Right lobe of liver (tissue), 4 donors: ENCODE measurements at regions not wholly inside any gene's neighbourhood (a gene's known extent, or its start where the extent isn't known, plus 50 kb on each side); places are given as distances from the start of the nearest gene placed in this dataset.

Experiments used
- POLR2A ChIP-seq: fragments of 450-650 bp; IDR thresholded peaks from one replicate; pipeline ENCODE4 v1.6.1; 2017; ENCODE audit warnings: antibody characterized with exemption, mild to moderate bottlenecking
- TF ChIP-seq, protein P1 (sequence below), 4 donors: fragments of 200-600 bp in 3 of 4; fragments of 450-650 bp in 1 of 4; IDR thresholded peaks; one replicate each; pipeline versions ENCODE4 v1.5.1 to v1.8.0; 2016 to 2022; ENCODE audit warnings: antibody characterized with exemption in 4 of 4, mild to moderate bottlenecking in 2 of 4
- donor health status: DM: no; HTN: no; CAD: no.
- donor health status: DM: no; HTN: no; CAD: no.
- donor health status: DM: no; HTN: yes; CAD: no.

DNA sequence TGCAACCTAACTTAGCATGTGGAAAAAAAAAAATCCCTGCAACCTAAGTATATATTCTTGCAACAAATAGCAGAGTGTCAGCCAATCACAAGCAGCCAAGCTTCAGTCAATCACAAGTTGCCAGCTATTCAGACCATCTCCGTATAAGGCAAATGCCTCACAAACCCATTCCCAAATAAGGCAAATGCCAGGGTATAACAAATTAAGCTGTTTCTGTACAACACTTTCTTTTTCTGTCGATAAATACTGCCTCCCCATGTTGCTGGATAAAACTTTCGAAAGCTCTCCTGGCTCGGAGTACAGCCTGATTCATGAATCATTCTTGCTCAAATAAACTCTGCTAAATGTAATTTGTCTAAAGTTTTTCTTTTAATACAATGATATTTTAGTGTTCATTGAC is 460.7 kb upstream of the SMIM31 start:
- TF ChIP-seq, protein P1, sequence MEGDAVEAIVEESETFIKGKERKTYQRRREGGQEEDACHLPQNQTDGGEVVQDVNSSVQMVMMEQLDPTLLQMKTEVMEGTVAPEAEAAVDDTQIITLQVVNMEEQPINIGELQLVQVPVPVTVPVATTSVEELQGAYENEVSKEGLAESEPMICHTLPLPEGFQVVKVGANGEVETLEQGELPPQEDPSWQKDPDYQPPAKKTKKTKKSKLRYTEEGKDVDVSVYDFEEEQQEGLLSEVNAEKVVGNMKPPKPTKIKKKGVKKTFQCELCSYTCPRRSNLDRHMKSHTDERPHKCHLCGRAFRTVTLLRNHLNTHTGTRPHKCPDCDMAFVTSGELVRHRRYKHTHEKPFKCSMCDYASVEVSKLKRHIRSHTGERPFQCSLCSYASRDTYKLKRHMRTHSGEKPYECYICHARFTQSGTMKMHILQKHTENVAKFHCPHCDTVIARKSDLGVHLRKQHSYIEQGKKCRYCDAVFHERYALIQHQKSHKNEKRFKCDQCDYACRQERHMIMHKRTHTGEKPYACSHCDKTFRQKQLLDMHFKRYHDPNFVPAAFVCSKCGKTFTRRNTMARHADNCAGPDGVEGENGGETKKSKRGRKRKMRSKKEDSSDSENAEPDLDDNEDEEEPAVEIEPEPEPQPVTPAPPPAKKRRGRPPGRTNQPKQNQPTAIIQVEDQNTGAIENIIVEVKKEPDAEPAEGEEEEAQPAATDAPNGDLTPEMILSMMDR (IDR thresholded peaks at IDR 0.05): no peak
- TF ChIP-seq POLR2A: no peak
